H1 (cell line): ENCODE measurements at regions not wholly inside any gene's neighbourhood (a gene's known extent, or its start where the extent isn't known, plus 50 kb on each side); places are given as distances from the start of the nearest gene placed in this dataset.

ENCODE experiments used
- CTCF ChIA-PET: fragments of 300-600 bp; sonication (Branson Sonifier 250); formaldehyde crosslinking; loops from one replicate; lab custom pipeline; 2021; ENCODE audit not compliant: partially characterized antibody; lab: Charles Lee
- POLR2A ChIA-PET: fragments of 300-600 bp; sonication (Branson Sonifier 250); formaldehyde crosslinking; loops from one replicate; lab custom pipeline; 2021; ENCODE audit warnings: inconsistent platforms; ENCODE audit not compliant: partially characterized antibody; lab: Charles Lee
- DNase-seq, 2 experiments: peaks; one replicate each; pipeline versions ENCODE4 v3.0.0 to v3.0.0-alpha.2; 2010 to 2022; ENCODE audit warnings: low spot score in 2 of 2, low read depth in 1 of 2, mixed read lengths in 1 of 2
- FAIRE-seq: peaks from 2 replicates; lab custom pipeline; 2011; peaks lifted over from hg19 to GRCh38; lab: Jason Lieb, UNC
- H2AFZ ChIP-seq: 2 replicates; pipeline ENCODE4 v1.8.1; 2012; ENCODE audit warnings: low read length, inconsistent platforms
- H2AK5ac ChIP-seq: 2 replicates; pipeline ENCODE4 v1.6.1; 2013; ENCODE audit warnings: low read depth, low read length
- H2BK120ac ChIP-seq: replicated peaks from 2 replicates; pipeline ENCODE3; 2013; ENCODE audit warnings: low read depth, low read length, inconsistent platforms
- H2BK12ac ChIP-seq: 2 replicates; pipeline ENCODE4 v1.6.1; 2013; ENCODE audit warnings: low read depth, low read length
- H2BK15ac ChIP-seq: 2 replicates; pipeline ENCODE4 v1.6.1; 2013; ENCODE audit warnings: low read length
- H2BK20ac ChIP-seq: 2 replicates; pipeline ENCODE4 v1.6.1; 2013; ENCODE audit warnings: low read length
- H2BK5ac ChIP-seq: 2 replicates; pipeline ENCODE4 v1.6.1; 2013; ENCODE audit warnings: low read depth, low read length
- H3K14ac ChIP-seq: 2 replicates; pipeline ENCODE4 v1.6.1; 2013; ENCODE audit warnings: inconsistent platforms; ENCODE audit not compliant: insufficient read length
- H3K18ac ChIP-seq: 2 replicates; pipeline ENCODE4 v1.6.1; 2013; ENCODE audit warnings: low read length; ENCODE audit errors: extremely low read depth
- H3K23ac ChIP-seq: 2 replicates; pipeline ENCODE4 v1.6.1; 2013; ENCODE audit warnings: inconsistent platforms; ENCODE audit not compliant: insufficient read length
- H3K23me2 ChIP-seq: 2 replicates; pipeline ENCODE4 v1.6.1; 2013; ENCODE audit warnings: low read depth, low read length
- H3K27ac ChIP-seq: 2 replicates; pipeline ENCODE4 v1.6.1; 2011; ENCODE audit warnings: low read depth, low read length, inconsistent platforms
- H3K27me3 ChIP-seq, 4 experiments: replicated peaks in 1 of 4; 1 replicate in 1 of 4; 2 replicates in 3 of 4; pipeline versions ENCODE4 v1.6.1 to v1.8.1; 2011 to 2013; ENCODE audit warnings: low read length in 3 of 4, mild to moderate bottlenecking in 3 of 4, inconsistent platforms in 2 of 4, mixed read lengths in 2 of 4, moderate library complexity in 1 of 4; ENCODE audit not compliant: control insufficient read depth in 3 of 4, insufficient read depth in 3 of 4; ENCODE audit errors: extremely low read depth in 1 of 4
- H3K36me3 ChIP-seq, 4 experiments: 2 replicates each; pipeline versions ENCODE4 v1.6.1 to v1.8.1; 2011 to 2013; ENCODE audit warnings: mild to moderate bottlenecking in 4 of 4, low read length in 3 of 4, moderate library complexity in 2 of 4, control low read depth in 1 of 4, inconsistent platforms in 1 of 4; ENCODE audit not compliant: insufficient read depth in 4 of 4, control insufficient read depth in 2 of 4
- H3K4ac ChIP-seq: replicated peaks from 2 replicates; pipeline ENCODE3; 2013; ENCODE audit warnings: low read length, low read depth, mixed read lengths, inconsistent platforms; ENCODE audit not compliant: insufficient read length
- H3K4me1 ChIP-seq, 4 experiments: replicated peaks in 1 of 4; 1 replicate in 1 of 4; 2 replicates in 3 of 4; pipeline versions ENCODE4 v1.6.1 to v1.8.1; 2011 to 2013; ENCODE audit warnings: low read length in 3 of 4, inconsistent platforms in 2 of 4, mixed read lengths in 1 of 4; ENCODE audit not compliant: insufficient read depth in 4 of 4, control insufficient read depth in 3 of 4
- H3K4me2 ChIP-seq, 2 experiments: 2 replicates each; pipeline versions ENCODE4 v1.6.1 to v1.8.1; 2011 to 2013; ENCODE audit warnings: low read depth in 2 of 2, low read length in 2 of 2, control low read depth in 1 of 2, inconsistent platforms in 1 of 2, mild to moderate bottlenecking in 1 of 2; ENCODE audit not compliant: insufficient read depth in 1 of 2
- H3K4me3 ChIP-seq, 4 experiments: fragments of 200-600, 300-600 bp in 1 of 4; sonication (generic), shearing (Covaris generic), sonication (Bioruptor Twin) in 1 of 4; 2 replicates each; pipeline versions ENCODE4 v1.5.1 to v1.8.1; 2011 to 2016; ENCODE audit warnings: low read length in 4 of 4, low read depth in 3 of 4, control low read depth in 2 of 4, inconsistent platforms in 2 of 4, mild to moderate bottlenecking in 2 of 4, mixed read lengths in 1 of 4, moderate library complexity in 1 of 4; ENCODE audit not compliant: insufficient read depth in 2 of 4; ENCODE audit errors: extremely low read depth in 1 of 4
- H3K56ac ChIP-seq: replicated peaks from 2 replicates; pipeline ENCODE3; 2013; ENCODE audit warnings: low read depth, mild to moderate bottlenecking, mixed read lengths, low read length, inconsistent platforms; ENCODE audit not compliant: insufficient read length
- H3K79me1 ChIP-seq: 2 replicates; pipeline ENCODE4 v1.6.1; 2013; ENCODE audit warnings: low read depth, low read length, control low read depth
- H3K79me2 ChIP-seq, 2 experiments: 2 replicates each; pipeline versions ENCODE4 v1.6.1 to v1.8.1; 2012 to 2013; ENCODE audit warnings: low read length in 2 of 2, mild to moderate bottlenecking in 2 of 2, inconsistent platforms in 1 of 2; ENCODE audit not compliant: insufficient read depth in 2 of 2, control insufficient read depth in 1 of 2
- H3K9ac ChIP-seq, 4 experiments: replicated peaks in 1 of 4; 1 replicate in 1 of 4; 2 replicates in 3 of 4; pipeline versions ENCODE4 v1.6.1 to v1.8.1; 2011 to 2013; ENCODE audit warnings: low read depth in 3 of 4, low read length in 3 of 4, control low read depth in 2 of 4, mild to moderate bottlenecking in 2 of 4, moderate library complexity in 2 of 4, inconsistent platforms in 1 of 4; ENCODE audit errors: extremely low read depth in 1 of 4
- H3K9me3 ChIP-seq, 2 experiments: 2 replicates each; pipeline versions ENCODE4 v1.6.1 to v1.8.1; 2012 to 2013; ENCODE audit warnings: mild to moderate bottlenecking in 2 of 2, moderate library complexity in 2 of 2, control low read depth in 1 of 2, inconsistent platforms in 1 of 2, low read depth in 1 of 2, low read length in 1 of 2, mixed read lengths in 1 of 2; ENCODE audit not compliant: insufficient read depth in 2 of 2
- H4K20me1 ChIP-seq, 2 experiments: replicated peaks in 1 of 2; 2 replicates each; pipeline versions ENCODE3 to v1.8.1; 2011 to 2013; ENCODE audit warnings: inconsistent platforms in 2 of 2, low read length in 2 of 2, mild to moderate bottlenecking in 1 of 2; ENCODE audit not compliant: insufficient read depth in 2 of 2, control insufficient read depth in 1 of 2
- H4K5ac ChIP-seq: 2 replicates; pipeline ENCODE4 v1.6.1; 2013; ENCODE audit warnings: low read length, low read depth, mixed read lengths, inconsistent platforms; ENCODE audit not compliant: insufficient read length
- H4K8ac ChIP-seq: 2 replicates; pipeline ENCODE4 v1.8.0; 2013; ENCODE audit warnings: mild to moderate bottlenecking, moderate library complexity, low read length, inconsistent platforms; ENCODE audit not compliant: insufficient read depth; ENCODE audit errors: extremely low read depth
- H4K91ac ChIP-seq: replicated peaks from 2 replicates; pipeline ENCODE3; 2013; ENCODE audit warnings: low read length, mixed read lengths, inconsistent platforms; ENCODE audit not compliant: insufficient read length
- ASH2L ChIP-seq: fragments of 200-600, 300-600 bp; sonication (generic); IDR thresholded peaks from one replicate; pipeline ENCODE4 v1.7.1; 2017; ENCODE audit warnings: low read length
- FOSL1 ChIP-seq: IDR thresholded peaks from 2 replicates; pipeline ENCODE4 v1.6.1; 2011; ENCODE audit warnings: mild to moderate bottlenecking, low read depth, low read length, moderate library complexity; ENCODE audit not compliant: insufficient read depth
- GTF2F1 ChIP-seq: IDR thresholded peaks from 2 replicates; pipeline ENCODE4 v1.6.1; 2012; ENCODE audit warnings: low read depth, low read length, improper control_type of control experiment, borderline replicate concordance
- JUN ChIP-seq: IDR thresholded peaks from 2 replicates; pipeline ENCODE4 v1.6.1; 2011; ENCODE audit warnings: low read depth, mild to moderate bottlenecking, improper control_type of control experiment, low read length
- KDM1A ChIP-seq: fragments of 200-600, 300-600 bp; sonication (generic); IDR thresholded peaks from 2 replicates; pipeline ENCODE4 v1.7.1; 2016; ENCODE audit warnings: mild to moderate bottlenecking, low read length, borderline replicate concordance
- POLR2AphosphoS5 ChIP-seq: IDR thresholded peaks from 2 replicates; pipeline ENCODE4 v1.6.1; 2011; ENCODE audit warnings: low read depth, low read length
- TF ChIP-seq, protein P1 (sequence below): IDR thresholded peaks from 2 replicates; pipeline ENCODE4 v1.6.1; 2012; ENCODE audit warnings: low read length, inconsistent platforms

DNA sequence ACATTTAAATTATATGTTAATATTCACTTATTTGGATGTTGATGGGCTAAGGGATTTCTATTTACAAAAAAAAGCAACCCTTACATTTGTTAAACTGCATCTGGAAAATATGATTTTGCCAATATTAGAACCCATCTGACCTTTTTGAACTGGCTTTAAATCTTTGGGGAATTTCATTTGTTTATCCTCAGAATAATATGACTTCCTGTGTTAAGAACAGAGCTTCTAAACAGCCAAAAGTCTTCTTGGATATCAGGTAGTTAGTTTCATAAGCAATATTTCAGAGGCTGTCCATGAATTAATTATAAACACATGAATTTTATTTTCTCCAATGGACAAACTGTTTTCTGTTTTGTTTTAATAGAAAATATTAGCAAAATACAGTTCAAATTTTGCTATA is 301.9 kb upstream of the AGTR1 start:
- ChIA-PET CTCF (no interaction called here), POLR2A (no interaction called here)
- no peaks in the 10 kb centered on the region for H3K27me3 ChIP-seq
- no peak overlapping the region for H3K27ac ChIP-seq
- no peak overlapping the region for H2AK5ac ChIP-seq
- no peaks in the 10 kb centered on the region for H3K23me2 ChIP-seq
- TF ChIP-seq JUN = no peak
- no peak for TF ChIP-seq POLR2AphosphoS5
- TF ChIP-seq FOSL1 = no peak
- TF ChIP-seq ASH2L = no peak
- TF ChIP-seq, protein P1, sequence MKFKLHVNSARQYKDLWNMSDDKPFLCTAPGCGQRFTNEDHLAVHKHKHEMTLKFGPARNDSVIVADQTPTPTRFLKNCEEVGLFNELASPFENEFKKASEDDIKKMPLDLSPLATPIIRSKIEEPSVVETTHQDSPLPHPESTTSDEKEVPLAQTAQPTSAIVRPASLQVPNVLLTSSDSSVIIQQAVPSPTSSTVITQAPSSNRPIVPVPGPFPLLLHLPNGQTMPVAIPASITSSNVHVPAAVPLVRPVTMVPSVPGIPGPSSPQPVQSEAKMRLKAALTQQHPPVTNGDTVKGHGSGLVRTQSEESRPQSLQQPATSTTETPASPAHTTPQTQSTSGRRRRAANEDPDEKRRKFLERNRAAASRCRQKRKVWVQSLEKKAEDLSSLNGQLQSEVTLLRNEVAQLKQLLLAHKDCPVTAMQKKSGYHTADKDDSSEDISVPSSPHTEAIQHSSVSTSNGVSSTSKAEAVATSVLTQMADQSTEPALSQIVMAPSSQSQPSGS = no peak
- no peak for TF ChIP-seq GTF2F1
- no peak for TF ChIP-seq KDM1A
- no peak overlapping the region for H4K8ac ChIP-seq
- H3K14ac ChIP-seq = no peak overlapping the region
- H2BK12ac ChIP-seq = no peak overlapping the region
- no peak for DNase-seq
- no peak overlapping the region for H4K5ac ChIP-seq
- no peaks in the 10 kb centered on the region for H3K79me1 ChIP-seq
- H3K4me1 ChIP-seq = no peaks in the 10 kb centered on the region
- H3K56ac ChIP-seq = no peak overlapping the region
- no peaks in the 10 kb centered on the region for H3K36me3 ChIP-seq
- no peak overlapping the region for H3K4me2 ChIP-seq
- no peak overlapping the region for H3K4me3 ChIP-seq
- H3K23ac ChIP-seq = no peak overlapping the region
- H4K20me1 ChIP-seq = no peaks in the 10 kb centered on the region
- no peak overlapping the region for H2AFZ ChIP-seq
- no peak for FAIRE-seq
- H3K9ac ChIP-seq = no peak overlapping the region
- no peaks in the 10 kb centered on the region for H3K9me3 ChIP-seq
- no peak overlapping the region for H2BK5ac ChIP-seq
- H2BK15ac ChIP-seq = no peak overlapping the region
- no peaks in the 10 kb centered on the region for H3K79me2 ChIP-seq
- no peak overlapping the region for H2BK20ac ChIP-seq
- no peak overlapping the region for H2BK120ac ChIP-seq
- no peak overlapping the region for H3K18ac ChIP-seq
- H3K4ac ChIP-seq = no peak overlapping the region
- H4K91ac ChIP-seq = no peak overlapping the region
